Stimulated activated CD8-positive, alpha-beta memory T cell treated with anti-CD3 and anti-CD28 coated beads, Interleukin-12 subunit alpha, Interleukin-12 subunit beta, amount 100 ng/mL, for 4 hours (primary cell): ENCODE measurements at regions not wholly inside any gene's neighbourhood (a gene's known extent, or its start where the extent isn't known, plus 50 kb on each side); places are given as distances from the start of the nearest gene placed in this dataset.

Experiments used
- DNase-seq: peaks from one replicate; pipeline ENCODE4 v3.0.0-alpha.2; 2020; ENCODE audit warnings: low read depth

DNA sequence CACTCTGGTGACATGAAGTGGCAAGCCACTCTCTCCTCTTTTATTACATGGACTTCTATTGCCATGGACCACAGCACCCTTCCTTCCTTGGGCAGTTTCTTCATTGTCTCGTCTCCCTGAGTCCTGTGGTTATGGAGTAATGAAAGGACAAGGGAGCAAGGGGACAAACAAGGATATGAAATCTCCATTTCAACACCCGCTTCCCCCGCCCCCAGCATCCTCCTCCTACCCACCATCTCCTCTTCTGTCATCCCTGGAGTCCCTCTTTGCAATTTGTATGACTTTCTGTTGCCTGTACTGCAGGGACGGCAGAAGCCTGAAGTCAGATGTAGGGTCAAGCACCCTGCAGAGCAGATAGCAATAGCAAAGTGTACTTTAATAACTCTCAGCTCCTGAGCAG lies 300.7 kb upstream of the CLINT1 start:
- DNase-seq = no peak

DNA sequence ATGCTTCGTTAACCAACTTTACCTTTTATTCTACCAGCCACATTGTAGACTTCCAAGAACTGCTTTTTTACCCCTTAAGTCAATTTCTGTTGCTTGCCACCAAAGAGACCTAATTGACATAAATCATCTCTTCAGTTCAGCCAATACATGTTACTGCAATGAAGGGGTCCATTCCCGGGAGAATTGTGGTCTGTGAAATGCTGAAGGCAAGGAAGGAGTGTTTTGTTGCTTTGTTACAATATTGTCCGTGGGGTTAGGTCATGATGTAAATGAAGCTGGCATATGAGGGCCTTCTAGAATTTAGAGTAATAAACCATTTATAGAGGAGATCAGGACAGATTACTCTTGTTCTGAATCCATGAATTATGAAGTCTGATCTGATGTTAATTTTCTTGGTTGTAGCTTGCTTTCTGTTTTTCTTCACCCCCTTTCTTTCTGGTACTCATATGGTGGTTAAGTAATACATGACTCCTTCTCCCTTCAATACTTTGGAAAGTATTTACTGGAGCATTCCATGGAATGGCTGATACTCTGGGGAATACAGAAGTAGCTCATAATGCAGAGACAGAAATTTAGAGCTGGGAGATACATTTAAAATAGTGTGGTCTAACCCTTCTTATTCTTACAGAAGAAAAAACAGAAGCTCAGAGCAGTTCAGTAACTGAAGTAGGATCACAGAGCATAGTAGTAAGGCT lies 297.0 kb upstream of the CLINT1 start:
- no peak for DNase-seq

DNA sequence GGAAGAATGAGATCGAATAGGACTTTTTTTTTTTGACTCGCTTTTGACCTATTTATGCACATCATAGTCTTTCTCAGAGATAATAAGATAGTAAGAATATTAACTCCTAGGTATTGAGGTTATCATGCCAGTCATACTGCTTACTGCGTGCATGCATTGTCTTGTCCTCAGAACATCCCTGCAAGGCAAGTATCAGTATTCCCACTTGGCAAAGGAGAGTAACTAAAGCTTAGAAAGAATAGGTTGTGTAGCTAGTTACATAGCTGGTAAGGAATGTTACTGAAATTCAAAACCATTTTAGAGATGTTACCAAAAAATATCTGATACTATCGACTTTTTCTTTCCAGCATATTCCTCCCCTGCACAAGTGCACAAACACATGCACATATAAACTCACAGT lies 296.1 kb upstream of the CLINT1 start:
- no peak for DNase-seq

DNA sequence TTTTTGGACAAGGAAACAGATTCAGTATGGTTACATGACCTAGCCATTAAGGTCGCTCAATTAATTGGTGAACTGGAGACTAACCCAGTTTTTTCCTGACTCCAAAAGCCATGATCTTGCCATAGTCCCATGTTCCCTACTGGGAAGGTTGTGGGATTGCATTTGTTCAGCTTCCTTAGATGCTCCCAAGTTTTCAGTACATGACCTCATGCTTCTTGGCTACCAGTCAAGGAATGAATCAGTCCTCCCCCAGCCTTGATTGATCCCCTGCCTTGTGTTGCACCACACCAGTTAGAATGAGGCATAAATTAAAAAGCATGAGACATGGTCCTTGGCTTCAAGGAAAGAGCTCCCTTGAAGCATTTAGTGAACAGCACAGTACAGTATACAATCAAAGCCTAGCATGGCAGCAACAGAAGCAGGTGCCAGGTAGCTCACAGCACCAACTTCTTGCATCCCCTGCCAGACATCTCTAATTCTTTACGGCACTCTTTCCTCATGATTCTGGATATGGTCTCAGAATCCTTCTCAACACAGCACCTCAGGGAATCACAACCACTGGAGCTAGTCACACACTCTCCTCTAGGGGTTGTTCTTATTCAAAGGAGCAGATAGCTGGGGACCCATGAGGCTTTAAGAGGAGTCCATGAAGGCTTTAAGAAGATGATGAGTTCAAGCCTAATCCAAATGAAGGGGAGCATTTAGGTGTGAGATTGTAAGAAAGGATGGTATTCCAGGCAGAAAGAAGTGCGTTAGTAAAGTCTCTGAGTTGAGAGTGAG lies 295.5 kb upstream of the CLINT1 start:
- DNase-seq = no peak

DNA sequence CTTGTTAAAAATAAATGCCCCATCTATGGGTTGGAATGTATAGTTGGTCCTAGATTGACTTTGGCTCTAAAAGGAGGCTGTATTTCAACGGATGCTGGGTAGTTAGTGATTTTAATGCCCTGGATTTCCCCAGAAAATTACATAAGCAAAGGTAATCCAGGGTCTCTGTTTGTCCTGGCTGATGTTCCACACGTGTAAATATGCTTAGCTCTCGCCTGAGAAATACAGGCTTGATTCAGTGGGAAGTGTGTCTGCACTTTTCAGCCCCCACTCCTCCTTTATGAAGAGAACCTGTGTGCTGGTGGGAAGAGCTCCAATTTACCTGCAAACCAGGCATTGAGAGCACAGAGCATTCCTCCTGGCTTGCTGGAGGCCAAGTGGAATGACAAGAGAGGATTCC lies 294.6 kb upstream of the CLINT1 start:
- no peak for DNase-seq

DNA sequence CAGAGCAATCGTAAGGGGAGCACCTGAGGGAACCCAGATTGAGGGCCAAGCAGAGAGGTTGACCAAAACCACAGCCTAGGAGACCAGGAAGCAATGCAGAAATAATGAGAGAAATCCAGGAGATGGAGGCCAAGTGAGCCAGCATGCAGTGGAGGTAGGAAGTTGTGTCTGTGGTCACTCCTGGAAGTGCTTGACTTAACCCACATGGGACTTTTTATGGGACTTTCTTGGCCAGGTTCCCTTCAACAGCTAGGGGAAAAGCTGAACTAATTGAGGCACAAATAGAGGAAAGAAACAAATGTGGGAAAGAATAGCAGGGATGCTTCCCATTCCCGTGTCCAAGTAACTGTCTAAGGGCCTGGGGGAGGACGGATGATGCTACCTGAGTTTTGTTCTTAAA lies 293.2 kb upstream of the CLINT1 start:
- DNase-seq = no peak

DNA sequence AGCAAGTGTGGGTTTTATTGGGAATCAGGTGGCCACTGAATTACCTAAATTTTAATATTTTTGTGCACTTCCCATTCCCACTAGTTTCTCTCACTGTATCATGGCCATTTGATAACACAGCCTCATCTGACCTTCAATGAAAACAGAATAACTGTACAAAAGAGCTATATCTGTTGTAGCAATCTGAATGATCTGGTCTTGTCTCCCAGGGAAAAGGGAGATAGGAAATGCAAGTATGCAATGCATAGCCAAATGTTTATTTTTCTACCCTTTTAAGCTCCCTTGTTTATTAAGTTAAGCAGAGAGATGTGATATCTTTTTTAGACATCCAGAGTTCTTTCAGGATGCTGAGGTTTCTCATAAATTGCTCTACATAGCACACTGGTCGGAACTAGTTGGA lies 288.3 kb upstream of the CLINT1 start:
- no peak for DNase-seq

DNA sequence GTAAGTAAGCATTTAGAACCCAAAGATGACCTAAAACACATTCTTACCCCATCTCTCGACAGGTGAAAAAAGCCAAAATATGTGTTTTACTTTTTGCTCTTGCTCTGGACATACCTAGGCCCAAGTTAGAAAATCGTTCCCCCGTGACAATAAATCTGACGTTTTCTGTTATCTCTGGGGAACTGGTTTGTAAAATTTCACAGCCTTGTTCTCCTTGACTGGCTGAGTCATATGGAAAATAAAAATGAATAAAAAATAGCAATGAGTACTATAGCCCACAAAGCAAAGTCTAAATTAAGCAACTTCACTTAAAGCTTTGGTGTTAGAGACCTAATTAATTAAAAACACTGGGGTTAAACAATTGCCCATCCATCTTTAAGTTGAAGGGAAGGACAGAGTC lies 286.9 kb upstream of the CLINT1 start:
- DNase-seq = no peak

DNA sequence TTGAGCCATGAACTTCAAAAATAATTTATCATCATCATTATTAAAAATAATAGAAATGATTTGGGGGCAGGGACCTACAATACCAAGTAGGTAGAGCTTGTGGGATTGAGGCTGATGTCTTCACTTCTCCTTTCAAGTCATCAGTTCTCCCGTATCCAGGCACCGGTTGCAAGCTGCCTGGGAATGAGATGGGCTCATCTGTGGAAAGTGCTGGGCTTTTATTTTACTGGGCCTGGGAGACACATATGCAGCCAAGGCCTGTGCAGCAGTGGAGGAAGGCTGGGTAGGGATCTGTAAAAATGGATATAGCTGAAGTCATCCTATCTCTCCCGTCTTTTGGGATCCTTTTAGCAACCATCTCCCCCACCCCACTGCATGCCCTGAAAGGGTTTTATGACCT lies 284.1 kb upstream of the CLINT1 start:
- no peak for DNase-seq

DNA sequence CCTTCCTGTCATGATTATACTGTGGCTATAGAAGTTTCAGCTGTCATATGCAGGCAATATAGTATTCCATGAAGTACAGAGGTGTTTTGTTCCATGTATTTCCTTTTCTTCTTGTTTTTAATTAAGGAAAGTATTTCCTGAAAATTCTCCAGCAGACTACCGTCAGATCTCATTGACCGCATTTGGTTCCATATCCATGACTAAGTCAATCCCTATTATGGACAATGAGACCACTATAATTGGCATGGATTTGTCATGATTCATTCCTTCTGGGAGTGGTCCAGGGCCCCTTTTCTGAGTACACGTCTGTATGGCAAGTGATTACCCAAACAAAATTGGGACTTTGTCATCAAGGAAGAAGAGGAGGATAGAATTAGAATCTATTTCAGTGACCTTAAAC lies 283.2 kb upstream of the CLINT1 start:
- DNase-seq = no peak

DNA sequence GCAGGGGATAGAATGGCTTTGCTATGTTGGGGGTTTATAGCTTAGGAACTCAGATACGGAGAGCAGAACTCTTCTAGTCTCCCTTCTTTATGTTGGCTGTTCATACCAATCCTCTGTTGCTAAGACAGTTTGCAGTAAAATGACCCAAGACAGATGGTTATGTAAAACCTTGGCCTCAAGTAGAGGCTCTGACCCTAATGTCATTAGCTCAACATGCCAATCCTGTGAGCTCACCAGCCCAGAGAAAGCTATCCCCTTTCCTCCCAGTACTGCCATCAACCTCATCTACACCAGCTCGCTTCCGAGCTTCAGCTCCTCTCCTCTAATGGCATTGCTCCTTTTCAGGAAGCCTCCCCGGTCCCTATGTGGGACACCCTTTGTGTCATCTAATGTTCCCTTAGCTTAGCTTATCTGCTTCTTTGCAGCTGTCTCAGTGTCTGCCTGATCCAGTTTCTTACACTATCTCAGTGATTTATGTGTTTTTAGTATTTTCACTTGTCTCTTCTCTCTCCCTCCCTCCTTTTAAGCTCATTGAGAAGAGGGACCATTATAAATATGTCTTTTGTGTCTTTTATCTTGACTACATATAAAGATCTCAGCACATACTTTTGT lies 281.3 kb upstream of the CLINT1 start:
- DNase-seq = no peak

DNA sequence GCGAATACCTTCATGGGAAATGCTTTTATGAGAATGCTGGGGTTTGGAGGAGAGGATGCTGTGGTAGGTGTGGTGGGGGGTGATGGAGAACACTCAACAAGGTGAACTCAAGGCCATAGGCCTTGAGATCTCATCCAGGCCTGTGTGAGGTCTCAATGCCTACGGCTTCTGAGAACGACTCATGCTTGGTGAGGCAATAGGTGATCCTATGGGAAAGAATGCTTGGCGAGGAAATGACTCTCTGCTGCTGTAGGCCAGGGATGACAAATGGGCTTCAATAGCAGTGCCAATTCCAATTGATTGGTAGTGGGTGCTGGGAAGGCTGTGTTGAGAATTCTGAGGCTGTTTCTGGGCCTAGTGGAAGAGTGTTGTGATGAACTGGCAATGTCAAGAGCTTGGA lies 280.2 kb upstream of the CLINT1 start:
- DNase-seq = no peak

DNA sequence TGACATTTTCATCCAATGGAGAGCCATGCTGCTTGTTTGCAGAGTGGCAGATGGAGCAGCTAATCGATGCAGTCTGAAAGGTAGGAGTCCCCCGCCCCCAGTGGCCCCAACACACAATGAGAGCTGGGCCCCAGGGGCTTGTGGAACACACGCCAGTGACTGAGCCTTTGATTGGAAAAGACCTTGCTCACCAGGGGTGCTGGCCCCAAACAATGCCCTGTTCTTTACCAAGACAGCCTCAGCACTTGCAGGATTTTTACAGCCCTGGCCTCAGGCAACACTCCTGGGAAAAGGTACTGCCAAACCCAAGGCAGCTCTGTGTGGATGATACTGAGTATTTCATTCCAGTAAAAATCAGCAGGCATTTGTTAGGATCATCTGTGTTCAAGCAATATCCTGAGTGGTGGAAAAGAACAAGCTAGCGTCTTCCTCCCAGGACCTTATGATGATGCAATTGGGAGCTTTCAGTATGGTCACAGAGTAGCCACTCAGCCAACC lies 276.8 kb upstream of the CLINT1 start:
- DNase-seq = no peak

DNA sequence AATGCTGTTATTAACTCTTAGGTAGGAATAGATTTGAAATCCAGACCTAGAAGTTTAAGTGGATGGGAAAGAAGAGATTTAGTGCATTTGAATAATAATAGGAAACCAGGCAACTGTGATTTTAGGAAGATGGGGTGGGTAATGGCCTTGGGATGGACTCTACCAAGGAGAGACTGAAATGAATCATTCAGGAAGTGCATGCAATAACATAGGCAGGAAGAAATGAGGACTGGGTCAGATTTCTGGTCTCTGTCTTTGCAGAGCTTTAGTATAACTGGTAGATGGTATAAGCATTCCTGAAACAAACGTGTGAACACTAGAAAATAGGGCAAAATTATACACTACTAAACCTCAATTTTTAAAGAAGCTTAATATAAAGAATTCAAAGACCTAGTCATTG lies 274.4 kb upstream of the CLINT1 start:
- no peak for DNase-seq

DNA sequence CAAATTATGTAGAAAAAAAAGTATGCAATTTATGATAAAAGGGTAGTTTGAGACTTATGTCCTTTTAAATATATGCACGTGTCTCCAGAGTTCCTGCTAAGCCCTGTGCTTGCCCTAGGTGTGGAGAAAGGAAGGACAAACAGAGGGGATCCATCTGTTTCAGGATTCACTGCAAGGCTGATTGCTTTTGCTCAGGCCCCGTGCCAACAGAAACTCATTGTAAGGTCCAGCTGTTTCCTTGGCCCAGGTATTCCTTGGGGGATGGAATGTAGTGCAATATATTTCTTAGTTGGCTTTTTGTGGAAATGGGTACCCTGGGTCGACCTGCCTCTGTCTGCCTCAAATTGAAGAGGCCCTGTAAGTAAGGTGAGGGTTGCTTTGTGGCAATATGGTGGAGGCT lies 268.6 kb upstream of the CLINT1 start:
- DNase-seq = no peak

DNA sequence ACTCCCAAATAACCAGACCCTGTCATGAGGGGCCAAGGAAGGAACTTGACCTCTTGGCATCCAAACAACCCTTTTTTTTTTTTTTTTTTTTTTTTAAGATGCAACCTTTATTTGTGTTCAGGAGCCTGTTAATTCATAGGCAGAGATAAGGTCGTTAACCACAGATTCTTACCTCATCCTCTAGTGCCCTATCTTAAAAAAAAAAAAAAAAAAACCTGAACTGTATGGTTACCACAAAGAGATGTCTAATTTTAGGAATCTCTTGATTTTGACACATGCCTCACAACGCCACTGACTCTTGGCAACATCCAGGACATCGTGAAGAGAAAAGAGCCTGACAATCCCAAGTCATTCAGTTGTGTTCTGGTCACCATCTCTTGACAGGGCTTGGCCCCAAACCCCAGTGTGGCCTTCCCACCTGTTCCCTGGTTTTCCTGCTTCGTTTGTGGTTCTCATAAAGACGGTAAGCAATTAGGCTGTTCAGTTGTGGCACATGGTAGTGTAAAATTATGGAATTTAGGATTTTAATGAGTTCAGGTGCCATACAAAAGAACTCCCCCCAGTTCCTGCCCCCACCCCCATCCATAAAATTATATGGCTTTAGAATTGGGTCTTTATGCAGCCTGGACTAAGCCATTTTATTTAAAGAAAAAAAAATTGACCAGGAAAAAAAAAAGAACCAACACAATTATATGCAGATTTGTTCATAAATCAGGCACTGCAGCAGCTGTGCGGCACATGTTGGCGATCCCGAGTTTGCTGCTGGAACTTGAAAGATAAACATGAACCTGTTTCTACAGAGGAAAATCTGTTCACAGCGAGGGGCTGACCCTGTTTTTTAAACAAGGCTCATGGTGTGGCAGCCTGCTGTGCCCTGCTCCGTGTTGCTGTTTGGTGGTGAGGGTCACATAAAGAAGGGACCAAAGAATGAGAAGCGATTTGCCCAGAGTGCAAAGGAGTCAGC lies 267.8 kb upstream of the CLINT1 start:
- DNase-seq = no peak

DNA sequence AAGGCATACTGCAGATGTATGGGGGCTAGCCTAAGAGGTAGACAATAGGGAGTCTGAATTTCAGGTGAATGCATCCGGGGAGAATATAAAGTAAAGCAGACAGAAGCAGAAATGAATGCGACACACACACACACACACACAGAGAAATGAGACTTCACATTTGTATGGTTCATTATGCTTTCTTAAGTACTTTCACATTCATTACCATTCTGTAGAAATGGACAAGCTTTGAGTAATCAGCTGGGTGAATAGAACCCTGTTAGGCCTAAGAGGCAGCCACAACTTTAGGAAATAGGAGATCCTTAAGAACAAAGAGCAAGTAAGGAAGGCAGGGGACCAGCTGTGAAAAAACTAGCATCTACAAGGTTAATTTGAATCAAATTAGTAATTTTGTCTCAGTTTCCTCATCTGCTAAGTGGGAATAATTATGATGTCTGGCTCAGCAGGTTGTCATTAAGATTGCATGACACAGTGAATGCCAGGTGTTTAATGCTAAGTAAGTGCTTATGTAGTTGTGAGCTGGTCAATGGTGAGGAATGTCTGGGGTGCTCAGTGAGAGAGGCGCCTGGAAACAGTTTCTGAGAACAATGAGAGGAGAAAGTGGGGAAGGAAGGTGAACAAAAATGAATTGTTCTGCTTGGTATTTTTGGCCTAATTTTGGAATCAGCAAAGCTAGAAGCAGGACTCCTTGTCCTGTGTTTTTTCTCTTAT lies 265.8 kb upstream of the CLINT1 start:
- no peak for DNase-seq

DNA sequence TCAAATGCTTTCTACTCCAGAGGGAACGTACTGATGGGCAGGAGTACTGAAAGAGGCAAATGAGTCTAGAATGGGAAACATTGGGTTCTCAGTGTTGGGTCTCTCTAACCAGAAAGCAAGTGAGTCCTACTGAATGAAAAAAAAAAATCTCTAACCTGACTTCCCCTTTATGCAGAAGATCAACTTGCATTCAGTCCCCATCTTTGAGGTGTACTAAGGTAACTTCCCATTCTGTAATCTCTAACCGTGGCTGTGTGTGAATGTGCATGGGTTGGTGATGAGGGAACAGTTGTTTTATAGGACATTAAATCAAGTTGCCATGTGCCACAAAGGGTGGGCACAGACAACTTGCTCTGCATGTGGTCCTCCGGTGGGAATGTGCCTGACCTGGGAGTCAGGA lies 264.6 kb upstream of the CLINT1 start:
- no peak for DNase-seq

DNA sequence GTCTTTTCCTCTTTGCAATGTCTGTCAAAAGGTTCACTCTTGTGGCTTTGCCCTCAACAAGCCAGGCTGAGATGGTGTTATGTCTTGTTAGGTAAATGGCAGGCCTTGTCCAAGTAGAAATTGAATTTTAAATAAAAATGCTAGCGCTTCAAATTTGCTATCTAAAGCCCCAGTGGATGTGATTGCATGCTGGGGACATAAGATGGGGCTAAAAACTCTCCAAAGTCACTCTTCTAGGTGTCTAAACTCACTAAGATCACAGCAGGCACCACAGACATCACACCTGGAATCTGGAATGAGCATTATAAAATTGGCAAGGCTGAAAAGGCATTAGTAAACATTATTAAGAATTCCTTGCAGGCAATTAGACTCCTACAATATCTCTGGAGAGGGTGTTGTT lies 262.7 kb upstream of the CLINT1 start:
- no peak for DNase-seq

DNA sequence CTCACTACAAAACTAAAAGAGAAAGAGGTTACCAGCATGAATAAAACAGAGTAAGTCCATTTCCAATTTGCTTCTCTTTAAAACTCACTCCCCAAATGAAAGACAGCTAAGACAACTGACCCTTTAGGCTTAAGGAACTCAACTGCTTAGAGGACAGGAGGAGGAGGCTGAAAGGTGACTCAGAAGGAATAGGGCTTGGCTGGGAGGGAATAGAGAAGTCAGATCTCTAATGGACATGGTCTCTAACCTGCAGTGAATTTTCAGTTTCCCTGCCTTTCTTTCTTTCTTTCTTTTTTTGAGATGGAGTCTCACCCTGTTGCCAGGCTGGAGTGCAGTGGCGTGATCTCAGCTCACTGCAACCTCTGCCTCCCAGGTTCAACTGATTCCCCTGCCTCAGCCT lies 261.8 kb upstream of the CLINT1 start:
- DNase-seq = no peak

DNA sequence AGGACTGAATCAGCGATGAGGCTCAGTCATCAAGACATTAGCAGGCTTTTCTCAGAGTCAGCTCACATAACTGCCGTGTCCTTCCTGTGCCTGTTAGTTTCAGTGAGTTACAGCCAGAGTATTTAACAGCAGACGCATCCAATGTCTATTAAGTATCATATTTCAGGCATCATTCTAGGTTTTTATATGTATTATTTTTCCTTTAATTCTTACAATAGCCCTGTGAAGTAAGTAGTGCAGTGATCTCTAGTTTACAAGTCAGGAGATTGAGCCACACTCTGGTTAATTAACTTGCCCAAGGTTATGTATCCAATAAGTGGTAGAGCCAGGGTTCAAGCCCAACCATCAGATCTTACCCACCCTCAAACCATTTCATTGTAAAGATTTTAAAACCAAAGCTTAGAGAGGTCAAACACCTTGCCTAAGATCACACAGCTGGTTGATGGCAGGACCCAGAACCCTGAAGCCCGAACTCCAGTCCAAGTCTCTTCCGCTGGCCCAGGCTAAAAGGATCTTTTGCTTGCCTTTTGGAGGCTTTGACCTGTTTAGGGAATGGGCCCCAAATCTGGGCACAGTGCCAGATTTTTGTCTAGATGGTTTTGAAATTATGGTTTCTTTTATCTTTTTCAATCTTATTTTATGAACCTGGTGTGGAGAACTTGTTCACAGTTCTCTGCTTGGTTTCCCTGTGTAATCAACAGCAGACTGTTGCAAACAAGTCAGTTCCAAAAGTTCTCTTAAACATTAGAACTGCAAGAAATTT lies 261.2 kb upstream of the CLINT1 start:
- DNase-seq = no peak
